Stimulated activated CD8-positive, alpha-beta memory T cell treated with anti-CD3 and anti-CD28 coated beads, Interleukin-15, amount 100 ng/mL, for 24 hours (primary cell): ENCODE measurements at regions not wholly inside any gene's neighbourhood (a gene's known extent, or its start where the extent isn't known, plus 50 kb on each side); places are given as distances from the start of the nearest gene placed in this dataset.

Source experiments
- DNase-seq: peaks from one replicate; pipeline ENCODE4 v3.0.0-alpha.2; 2020; ENCODE audit warnings: low read depth

GRCh38 chrX:39893417-39894338, 204.1 kb downstream of the BCOR start:
- DNase-seq: no peak

- no peak for DNase-seq
These were observed 203.1 kb downstream of the BCOR start for GRCh38 chrX:39894683-39895082.

- DNase-seq: no peak
These were observed 202.3 kb downstream of the BCOR start for GRCh38 chrX:39895218-39896110.

DNA sequence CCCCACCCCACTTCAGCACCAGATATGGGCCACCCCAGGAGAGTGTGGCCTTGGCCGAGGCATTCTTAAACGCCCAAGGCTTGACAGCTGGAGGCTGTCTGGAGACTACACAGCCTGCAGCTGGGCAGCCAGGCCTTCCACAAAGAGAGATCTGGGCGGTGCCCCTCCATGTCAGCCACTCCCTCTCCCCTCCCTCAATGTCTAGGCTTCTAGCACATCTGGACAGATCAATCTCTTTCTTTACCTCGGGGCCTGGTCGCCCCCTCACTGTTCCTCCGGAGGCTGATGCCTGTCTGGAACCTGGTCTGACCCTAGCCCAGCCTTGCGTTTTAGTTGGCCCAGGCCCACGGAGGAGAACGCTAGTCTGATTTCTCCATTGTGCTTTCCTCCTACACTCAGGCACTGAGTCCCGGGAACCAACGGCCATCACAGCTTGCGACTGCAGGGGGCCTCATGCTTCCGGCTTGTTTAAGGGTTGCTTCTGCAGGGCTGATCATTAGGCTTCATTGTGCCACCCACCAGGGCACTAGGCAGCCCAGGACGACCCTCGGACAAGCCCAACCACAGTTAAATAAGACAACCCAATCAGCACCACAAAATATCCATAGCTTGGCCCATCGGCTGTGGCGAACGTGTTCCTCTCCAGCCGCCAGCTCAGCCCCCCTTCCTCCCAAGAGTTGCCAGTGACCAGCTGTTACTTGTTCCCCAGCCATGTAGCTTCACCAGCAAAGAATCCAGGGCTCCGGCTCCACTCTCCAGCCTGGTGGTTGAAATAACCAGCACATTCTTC, 200.6 kb downstream of the BCOR start:
- DNase-seq: no peak

DNA sequence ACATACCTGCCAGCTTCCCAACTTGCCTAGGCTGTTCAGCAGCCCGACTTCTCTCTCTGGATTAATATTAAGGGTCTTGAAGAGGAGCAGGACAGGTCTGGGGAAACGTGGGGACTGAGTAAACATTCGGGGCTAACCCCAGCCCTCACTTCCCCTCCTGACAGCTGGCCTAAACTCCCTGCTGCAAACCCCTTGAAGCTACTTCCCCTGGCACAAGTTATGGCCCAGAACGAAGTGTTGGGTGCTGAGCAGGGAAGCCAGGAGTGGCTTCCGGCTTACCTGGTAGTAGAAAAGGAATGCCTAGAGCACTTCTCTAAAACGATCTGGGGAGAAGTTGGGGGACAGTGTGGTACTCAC, 200.0 kb downstream of the BCOR start:
- DNase-seq: no peak

GRCh38 chrX:39898147-39898546, 199.6 kb downstream of the BCOR start:
- no peak for DNase-seq

GRCh38 chrX:39899059-39899458, 198.7 kb downstream of the BCOR start:
- DNase-seq: no peak

DNA sequence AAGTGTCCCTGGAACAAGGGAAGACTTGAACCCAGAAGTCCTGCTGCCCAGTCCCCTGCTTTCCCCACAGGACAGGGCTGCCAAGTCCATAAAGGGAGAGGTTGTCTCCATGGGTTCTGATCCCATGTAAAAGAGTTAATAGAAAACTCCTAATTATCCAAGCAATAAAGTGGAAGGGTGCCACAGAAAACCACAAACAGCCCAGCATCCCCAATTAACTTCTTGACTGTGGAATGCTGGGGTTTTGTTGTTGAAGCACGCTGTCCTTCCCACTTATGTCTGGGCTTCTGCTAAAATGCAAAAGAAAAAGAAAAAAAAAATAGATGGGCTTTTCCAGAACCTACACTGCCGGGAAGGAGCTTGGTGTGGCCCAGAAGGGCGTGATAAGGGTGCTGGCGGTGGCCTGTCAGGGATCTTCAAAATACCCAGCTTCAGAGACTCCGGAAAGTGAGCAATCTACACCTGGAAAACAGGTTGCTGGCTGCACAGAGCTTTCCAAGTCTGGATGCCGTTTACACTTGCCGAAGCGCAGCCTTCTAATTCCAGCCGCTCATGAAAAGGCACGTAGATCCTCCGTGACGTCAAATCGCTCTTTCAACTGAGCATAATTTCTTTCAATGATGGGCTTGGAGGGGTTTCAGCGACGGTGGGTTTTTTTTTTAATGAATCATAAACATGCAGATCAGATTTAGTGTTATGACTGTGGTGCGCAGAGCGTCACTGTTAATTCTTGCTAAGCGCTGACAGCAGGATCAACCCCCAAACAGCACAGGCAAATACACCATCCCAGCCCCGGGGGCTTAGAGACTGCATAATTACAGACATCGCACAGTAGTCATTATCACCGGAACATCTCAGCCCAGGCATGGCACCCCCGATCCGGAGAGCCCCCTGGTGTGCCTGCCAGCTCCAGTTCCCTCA, 197.6 kb downstream of the BCOR start:
- DNase-seq: no peak

DNA sequence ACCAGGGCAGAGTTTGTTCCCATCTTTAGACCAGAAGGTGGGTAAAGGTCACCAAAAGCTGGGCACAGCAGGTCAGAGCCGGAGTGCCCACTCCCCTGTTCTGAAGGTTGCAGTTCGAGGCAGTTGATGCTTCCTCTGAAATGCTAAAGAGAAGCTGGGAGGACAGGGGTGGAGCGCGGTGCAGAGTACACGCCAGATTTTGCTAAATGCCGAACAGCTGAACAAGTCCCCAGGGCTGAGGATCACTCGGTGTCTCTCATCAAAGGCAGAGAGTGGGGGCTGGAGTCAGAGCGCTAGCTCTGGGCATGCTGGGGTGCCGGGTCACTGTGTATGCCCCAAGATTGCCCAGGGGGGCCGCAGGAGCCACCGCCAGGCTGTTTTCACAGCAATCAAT, 197.0 kb downstream of the BCOR start:
- DNase-seq: no peak

DNA sequence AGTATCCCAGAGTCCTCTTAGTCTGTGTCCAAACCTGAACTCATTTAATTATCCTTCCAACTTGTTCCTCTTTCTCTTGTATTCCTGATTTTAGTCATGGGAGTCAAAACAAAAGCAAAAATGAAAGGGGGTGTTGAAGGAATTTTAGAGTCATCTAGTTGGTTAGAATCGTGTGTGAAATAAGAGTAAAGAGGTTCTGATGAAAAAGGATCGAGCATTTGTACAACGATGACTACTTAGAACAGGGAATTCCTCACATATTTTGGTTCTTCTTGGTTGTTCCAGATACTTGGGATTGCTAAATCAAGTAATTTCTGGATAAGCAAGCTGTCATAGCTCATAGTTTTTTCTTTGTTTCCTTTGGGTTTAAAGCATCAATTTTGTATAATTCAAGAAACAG, 194.4 kb downstream of the BCOR start:
- DNase-seq: no peak

GRCh38 chrX:39903937-39904336, 193.8 kb downstream of the BCOR start:
- no peak for DNase-seq

GRCh38 chrX:39904816-39905537, 192.8 kb downstream of the BCOR start:
- no peak for DNase-seq

DNA sequence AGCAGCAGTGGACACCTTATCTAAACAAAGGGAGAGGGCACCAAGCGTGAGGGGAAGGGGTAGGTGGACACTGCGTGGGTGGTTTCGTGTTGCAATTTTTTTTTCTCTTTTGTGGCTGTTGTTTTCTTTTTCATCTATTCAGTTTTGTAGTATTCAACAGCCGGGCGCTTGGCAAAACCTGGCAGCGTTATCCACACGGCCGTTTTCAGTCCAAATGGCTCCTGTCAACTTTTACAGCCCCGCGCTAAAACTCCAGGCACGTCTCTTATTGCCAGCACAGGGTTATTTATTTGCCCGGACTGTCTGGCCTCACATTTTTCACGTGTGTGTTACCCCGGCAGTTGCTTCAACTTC, 192.2 kb downstream of the BCOR start:
- no peak for DNase-seq

- DNase-seq: no peak
These were observed 191.8 kb downstream of the BCOR start for GRCh38 chrX:39905946-39906345.

DNA sequence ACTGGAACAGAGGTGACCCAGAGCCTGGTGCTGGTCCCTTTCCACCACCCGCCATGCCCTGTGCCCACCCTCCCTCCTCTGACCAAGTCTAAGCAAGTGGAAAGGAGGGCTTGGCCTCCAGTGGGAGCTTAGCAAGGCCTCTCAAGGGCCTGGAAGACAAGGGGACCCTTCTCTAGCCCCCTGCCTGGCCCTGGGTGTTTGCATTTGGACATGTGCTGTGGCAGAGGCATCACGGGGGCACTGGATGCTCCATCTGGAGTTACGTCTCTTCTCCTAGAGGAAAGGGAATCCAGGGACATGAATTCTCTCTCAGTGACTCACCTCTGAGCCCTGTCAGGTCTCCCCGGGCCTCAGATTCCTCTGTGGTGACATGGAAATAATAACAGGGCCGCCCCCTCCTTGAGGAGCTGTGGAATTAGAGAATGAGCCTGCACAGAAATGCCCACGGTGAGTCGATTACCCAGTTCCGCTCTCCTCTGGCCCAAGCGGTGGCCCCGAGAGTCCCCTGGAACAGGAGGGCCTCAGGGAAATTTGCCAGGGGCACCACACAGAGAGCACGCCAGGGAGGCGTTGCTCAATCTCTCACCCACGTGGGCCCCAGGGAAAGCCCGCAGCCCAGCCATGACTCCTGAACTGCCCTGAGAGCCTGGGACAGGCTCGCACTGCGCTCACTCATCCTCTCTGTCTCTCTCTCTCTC, 189.6 kb downstream of the BCOR start:
- no peak for DNase-seq

GRCh38 chrX:39909996-39910395, 187.8 kb downstream of the BCOR start:
- DNase-seq: no peak

GRCh38 chrX:39910651-39911050, 187.1 kb downstream of the BCOR start:
- DNase-seq: no peak

DNA sequence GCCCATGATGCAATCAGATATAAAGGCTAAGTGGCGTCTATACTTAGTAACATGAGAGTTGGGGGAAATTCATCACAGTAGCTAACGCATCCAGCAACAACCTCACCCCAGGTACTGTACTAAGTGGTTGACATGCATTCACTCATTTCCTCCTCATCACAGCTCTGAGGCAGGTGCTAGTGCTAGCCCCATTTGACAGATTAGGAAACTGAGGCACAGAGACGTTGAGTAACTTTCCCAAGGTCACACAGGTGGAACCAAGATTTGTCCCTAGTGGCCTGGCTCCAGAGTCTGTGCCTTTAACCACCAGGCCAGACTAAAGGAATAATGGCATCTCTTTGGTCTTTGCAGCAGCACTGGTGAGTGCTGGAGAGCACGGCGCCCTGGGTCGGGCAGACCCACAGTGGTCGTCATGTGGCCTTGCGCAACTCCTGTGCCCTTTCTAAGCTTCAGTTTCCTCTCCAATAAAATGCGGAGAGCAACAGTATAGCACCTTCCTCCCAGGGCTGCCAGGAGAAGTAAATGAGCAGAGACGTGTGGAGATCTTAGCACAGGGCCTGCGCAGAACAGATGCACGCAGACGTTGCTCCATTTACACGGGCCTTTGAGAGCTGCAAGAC, 186.4 kb downstream of the BCOR start:
- no peak for DNase-seq

DNA sequence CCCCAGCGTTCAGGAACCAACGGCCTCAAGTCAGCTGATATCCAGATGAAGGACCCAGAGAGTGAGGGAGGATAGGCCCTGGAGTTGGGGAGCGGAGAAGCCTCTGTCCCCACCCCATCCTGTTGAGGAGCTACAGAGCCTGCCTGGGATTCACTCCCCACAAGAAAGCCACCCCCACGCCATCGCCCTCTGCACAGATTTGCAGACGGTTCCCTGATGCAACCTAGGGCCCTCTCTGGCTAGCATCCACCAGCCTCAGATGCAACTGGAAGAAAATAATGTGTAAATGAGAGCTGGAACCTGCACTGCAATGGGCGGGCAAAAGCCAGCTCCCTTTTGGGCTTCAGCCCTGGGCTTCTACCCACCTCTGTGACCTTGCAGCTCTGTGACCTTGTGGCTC, 185.6 kb downstream of the BCOR start:
- DNase-seq: no peak

DNA sequence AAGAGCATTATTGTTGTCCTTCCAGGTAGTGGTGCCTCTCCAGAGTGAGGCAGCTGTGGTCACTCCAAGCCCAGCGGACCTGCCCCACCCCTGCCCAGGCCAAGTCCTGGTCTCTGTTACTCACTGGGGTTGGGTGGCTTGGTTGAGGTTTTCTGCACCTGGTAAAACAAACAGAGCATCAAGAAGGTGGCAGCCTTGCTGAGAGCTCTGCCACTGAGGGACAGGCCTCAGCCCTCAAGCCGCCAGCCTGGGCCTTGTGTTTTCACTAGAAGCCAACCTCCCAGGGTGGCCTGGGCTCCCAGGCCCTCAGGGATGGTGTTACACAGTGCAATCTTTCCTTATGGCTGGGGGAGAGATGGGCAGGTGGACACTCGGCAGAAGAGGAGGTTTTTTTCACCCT, 182.7 kb downstream of the BCOR start:
- DNase-seq: no peak
